ACHN (cell line): ENCODE measurements at regions not wholly inside any gene's neighbourhood (a gene's known extent, or its start where the extent isn't known, plus 50 kb on each side); places are given as distances from the start of the nearest gene placed in this dataset.

ENCODE experiments used
- DNase-seq: peaks from one replicate; pipeline ENCODE4 v3.0.0-alpha.2; 2015
- in situ Hi-C: cut with HindIII; loops from 2 replicates; pipeline ENCODE4 v1.10.0; 2017; ENCODE audit warnings: low sequenced_read_pairs, low pct_ligation_motif_present, low pct_unique_long_range_greater_than_20kb

GRCh38 chr1:172978595-172978994 is 72.1 kb downstream of the TNFSF18 start:
- in situ Hi-C loops = no loop called here
- no peak for DNase-seq

GRCh38 chr1:172979828-172980227 is 70.9 kb downstream of the TNFSF18 start:
- in situ Hi-C loops = no loop called here
- DNase-seq = no peak

GRCh38 chr1:172980456-172980855 is 70.3 kb downstream of the TNFSF18 start:
- no peak for DNase-seq
- in situ Hi-C loops = no loop called here

- in situ Hi-C loops = no loop called here
- DNase-seq = no peak
Measured at GRCh38 chr1:172980971-172981370, 69.8 kb downstream of the TNFSF18 start.
